ENCODE measurements at regions not wholly inside any gene's neighbourhood (a gene's known extent, or its start where the extent isn't known, plus 50 kb on each side); places are given as distances from the start of the nearest gene placed in this dataset.

DNA sequence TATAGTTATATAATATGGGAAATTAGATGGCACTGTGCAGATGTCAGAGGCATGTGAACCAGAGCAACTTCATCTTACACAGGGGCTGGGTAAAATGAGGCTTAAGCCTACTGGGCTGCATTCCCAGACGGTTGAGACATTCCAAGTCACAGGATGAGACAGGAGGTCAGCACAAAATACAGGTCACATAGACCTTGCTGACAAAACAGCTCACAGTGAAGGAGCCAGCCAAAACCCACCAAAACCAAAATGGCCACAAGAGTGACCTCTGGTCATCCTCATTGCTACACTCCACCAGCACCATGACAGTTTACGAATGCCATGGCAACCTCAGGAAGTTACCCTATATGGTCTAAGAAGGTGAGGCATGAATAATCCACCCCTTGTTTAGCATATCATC lies 479.4 kb downstream of the TLR4 start:
- DNase-seq (ENCODE audit: low read depth in 2 of 2): no peak

DNA sequence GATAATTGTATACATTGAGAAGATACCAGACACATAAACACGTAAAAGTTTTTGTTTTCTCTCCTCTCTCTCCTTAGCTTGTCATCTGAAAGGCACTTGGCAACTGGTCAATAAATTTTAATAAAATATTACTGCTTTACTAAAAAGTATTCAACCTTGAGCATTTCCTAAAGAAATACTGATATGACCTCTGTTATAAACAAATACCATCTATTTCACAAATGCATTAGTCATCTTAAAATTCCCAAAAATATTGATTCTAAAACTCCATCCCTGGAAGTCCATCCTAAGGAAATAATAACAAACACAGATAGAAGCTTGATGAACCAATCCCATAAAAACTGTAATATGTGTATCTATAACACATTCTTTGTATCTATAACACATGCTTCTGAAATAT lies 483.2 kb downstream of the TLR4 start:
- no peak for DNase-seq (ENCODE audit: low read depth in 2 of 2)

DNA sequence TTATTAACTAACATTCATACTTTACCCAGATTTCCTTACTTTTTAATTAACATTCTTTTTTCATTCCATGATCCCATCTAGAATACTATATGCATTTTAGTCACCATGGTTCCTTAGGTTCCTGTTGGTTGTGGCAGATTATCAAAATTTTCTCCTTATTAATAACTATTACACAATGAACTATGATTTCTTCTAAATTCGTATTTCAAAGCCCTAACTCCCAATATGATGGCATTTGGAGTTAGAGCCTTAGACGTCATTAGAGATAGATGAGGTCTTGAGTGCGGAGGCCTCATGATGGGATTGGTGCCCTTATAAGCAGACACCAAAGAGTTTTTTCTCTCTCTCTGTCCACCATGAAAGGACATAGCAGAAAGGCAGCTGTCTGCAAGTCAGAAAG lies 485.4 kb downstream of the TLR4 start:
- DNase-seq (ENCODE audit: low read depth in 2 of 2): no peak

DNA sequence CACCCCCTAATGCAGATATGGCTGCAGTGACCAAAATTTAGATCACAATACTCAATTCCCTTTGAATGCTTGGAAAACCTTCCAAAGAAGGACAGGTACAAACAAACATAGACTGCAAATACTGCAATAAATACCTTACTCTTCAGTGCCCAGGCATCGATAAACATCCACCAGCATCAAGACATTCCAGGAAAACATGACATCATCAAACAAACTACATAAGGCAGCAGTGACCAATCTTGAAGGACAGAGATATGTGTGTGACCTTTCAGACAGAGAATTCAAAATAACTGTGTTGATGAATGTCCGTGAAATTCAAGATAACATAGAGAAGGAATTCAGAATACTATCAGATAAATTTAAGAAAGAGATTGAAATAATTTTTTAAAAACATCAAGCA lies 488.6 kb downstream of the TLR4 start:
- DNase-seq (ENCODE audit: low read depth in 2 of 2): no peak

DNA sequence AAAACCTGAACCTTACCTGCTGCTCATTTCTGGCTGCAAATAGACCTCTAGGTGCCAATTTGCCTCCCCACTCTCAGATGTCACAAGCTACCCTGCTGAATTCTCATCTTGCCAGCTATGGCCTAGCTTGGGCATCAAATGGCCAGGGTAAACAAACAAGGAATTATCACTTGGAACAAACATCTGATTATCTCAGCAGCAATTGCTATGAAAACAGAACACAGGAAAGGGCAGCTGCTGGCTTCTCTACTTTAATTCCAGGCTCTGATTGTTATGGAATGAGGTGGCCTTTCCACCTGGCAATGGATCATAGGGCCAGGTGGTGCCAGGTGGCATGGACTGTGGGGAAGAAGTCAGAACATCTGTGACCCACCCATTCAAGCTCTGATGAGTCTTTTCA lies 505.1 kb downstream of the TLR4 start:
- no peak for DNase-seq (ENCODE audit: low read depth in 2 of 2)

DNA sequence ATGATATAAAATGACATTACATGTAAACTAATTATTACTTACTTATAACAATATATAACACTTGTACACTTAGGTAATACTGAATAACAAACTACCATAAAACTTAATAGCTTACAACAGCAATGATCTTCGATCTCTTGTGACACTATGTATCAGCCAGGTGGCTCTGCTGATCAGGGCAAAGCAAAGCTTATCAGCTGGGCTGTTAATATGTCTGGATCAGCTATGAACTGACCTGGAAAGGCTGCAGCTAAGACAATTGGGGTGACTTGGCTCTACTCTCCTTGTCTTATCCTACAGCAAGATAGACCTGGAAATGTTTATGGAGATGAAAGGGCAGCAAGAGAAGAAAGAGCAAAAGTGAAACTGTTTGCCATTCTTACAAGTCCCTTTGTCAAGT lies 511.3 kb downstream of the TLR4 start:
- no peak for DNase-seq (ENCODE audit: low read depth in 2 of 2)

DNA sequence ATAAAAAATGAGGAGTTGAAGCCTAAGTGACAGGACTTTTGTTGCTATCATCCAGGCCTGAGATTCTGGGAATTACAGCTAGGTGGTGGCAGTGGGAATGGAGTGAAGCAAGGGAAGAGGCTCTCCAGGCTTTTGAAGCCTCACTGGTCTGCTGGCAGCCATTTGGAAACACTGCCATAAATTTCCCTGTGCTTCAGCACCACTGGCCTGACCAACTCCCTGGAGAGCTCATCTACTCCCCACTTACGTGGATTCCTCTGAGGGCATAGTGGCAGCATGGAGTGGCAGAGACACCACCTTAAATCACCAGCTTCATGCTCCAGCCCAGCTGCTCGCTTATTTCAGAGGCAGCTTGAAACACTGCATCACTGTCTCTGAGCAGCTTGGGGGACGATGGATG lies 518.2 kb downstream of the TLR4 start:
- DNase-seq (ENCODE audit: low read depth in 2 of 2): no peak

DNA sequence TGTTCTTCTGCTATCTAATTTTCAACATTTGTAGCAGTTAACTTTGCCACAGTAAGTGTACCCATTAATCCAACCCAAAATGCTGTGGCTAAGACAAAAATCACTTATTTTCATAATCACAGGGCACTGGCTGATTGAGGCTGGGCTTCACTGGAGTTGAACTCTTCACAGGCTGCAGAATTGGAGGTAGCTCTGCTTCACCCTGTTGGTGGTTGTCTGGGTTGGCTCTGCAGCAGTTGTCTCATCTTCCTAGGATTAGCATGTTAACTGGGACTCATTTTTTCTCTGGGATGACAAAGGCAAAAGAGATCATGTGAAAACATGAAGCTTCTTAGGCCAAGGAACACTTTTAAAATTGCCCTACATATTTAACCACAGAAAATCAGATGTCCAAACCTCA lies 518.9 kb downstream of the TLR4 start:
- no peak for DNase-seq (ENCODE audit: low read depth in 2 of 2)

DNA sequence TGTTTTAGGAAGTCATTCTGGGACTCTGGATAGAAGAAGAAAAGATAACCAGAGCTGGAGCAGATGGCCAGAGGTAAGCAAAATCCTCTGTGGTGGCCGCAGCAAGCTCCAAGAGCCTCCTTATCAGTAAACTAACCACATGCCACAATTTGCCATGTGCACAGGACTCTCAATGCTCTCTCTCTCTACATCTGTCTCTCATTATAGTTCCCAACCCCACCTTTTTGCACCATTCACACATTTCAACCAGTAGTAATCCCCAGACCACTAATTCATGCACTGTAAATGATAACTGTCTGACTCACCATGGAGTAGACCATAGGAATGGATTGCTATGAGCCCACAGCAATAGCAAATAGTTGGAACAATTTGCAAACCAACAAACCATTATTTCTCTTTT lies 526.1 kb downstream of the TLR4 start:
- DNase-seq (ENCODE audit: low read depth in 2 of 2): no peak

DNA sequence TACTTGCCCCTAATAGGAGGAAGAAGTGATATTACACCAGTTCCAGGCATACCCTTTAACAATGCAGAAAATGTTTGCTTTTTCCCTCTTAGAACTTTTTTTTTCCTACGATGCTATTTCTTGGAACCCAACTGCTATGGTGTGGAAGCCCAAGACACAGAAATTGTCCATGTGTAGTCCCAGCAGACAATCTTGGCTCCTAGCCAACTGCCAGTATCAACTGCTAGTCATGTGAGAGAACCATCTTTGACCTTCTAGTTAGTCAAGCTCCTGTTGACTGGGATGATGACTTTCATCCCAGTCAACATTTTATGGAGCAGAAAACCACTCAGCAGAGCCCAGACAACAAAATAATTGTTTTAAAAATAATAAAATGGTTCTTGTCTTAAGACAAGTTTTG lies 532.4 kb downstream of the TLR4 start:
- DNase-seq (ENCODE audit: low read depth in 2 of 2): no peak

DNA sequence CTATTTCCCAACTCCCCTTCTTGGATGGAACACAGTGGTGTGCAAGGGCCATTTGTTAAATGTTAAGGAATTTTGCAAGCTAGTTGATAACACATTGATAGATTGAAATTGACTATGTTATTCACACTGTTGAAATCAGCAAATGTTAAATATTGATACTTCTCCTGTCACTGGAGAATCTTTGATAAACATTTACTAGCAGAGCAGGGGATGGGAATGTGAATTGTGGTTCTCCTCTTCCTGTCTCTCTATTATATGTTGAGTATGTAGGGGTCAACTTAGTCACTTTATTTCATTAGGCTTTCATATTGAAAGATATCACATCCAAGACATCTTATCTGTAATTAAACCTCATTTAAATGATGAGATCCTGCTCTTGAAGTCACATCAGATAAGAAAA lies 533.9 kb downstream of the TLR4 start:
- DNase-seq (ENCODE audit: low read depth in 2 of 2): no peak

DNA sequence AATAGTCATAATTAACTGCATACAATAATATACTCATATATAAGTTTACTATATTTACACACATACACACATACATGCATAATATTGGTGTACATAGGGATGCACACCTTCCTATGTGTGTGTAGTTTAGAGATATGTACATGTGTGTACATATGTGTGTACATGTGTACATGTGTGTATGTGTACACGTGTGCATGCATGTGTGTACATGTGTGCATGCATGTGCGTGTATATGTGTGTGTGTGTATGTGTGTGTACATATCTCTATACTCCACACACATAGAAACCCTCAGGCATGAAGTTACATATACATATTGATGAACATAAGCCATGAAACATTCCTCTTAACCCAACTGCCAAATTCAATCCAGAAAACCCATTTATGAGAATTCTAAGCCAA lies 547.8 kb downstream of the TLR4 start:
- no peak for DNase-seq (ENCODE audit: low read depth in 2 of 2)

DNA sequence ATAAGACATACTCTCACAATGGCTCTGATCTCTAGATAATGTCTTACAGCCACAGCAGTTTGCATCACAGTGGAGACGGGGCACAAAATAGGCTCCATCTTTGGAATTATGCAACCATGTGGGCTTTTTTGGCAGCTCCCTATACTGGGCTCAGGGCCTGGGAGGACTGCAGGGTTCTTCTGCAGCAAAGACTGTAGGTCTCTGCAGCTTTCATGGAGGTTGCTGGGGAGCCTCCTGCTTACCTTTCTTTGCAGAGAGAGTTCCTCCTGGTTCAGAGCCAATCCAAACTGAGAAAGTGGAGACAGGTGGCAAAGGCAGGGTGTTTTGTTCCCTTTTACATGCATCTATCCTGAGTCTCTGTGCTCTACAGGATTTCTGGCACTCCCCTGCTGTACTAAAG lies 558.0 kb downstream of the TLR4 start:
- no peak for DNase-seq (ENCODE audit: low read depth in 2 of 2)

DNA sequence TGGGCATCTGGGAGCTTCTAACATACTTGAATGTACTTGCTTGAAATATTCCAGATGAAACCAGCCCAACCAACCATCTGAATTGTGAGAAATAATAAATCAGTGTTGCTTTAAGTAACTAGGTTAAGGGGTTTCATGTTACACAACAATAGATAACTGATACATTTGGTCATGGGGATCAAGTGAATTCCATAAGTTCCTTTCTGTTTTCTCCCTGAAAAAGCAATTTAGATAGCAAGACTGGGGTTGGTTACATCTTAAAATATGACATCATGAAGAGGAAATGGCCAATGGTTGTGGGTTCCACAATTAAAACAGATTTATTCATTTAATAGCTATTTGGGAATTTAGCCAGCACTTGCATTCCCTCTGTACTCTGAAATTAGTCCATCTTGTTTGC lies 559.7 kb downstream of the TLR4 start:
- DNase-seq (ENCODE audit: low read depth in 2 of 2): no peak

DNA sequence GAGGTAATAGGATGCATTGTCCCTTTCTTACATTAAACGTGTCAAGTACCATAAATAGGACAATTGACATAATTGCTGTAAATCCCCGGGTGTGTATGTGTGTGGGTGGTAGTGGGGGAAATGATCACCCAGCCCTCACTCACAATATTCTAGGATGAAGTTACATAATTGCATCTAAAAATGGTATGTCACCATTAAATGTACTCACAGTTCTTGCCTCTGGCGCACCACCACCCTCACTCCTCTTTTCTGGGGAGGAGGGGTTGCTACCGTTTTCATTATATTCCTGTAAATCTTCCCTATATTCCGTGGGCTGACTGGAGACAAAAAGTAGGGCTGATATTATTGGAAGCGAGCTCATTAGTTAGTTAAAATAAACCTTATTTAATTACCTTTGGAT lies 563.8 kb downstream of the TLR4 start:
- DNase-seq (ENCODE audit: low read depth in 2 of 2): no peak

DNA sequence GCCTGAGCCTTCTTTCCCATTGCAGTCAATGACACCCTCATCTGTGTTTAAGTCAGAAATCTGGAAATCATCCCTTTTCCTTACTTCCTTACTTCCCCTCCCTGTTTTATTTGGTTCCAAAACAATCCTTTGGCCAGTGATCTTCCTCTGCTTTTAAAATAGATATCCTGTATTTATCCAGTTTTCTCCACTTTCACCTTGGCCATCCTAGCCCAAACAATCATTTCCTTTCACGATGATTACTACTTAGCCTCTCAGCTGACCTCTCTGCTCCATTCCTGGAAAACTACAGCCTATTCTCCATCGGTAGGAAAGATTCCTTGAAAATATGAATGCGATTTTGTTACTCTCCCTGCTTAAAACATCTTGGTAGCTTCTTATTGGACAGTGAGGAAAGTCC lies 565.4 kb downstream of the TLR4 start:
- no peak for DNase-seq (ENCODE audit: low read depth in 2 of 2)

DNA sequence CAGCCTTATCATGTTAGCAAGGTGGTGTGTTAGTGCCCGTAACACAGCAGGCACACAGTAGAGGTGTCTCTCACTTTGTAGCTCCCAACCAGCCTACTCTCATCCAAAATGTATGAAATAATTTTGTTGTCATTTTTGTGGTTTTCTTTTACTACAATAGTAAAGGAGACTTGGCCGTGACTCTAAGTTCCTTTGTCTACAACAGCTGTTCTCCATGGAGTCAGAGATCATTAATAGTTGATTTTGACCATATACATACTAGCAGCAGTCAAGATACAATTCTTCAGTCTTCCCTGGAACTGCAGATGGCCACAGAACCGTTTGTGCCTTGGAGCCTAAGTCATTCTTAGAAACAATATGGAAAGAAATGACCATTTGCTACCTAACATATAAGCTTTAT lies 567.1 kb downstream of the TLR4 start:
- no peak for DNase-seq (ENCODE audit: low read depth in 2 of 2)

DNA sequence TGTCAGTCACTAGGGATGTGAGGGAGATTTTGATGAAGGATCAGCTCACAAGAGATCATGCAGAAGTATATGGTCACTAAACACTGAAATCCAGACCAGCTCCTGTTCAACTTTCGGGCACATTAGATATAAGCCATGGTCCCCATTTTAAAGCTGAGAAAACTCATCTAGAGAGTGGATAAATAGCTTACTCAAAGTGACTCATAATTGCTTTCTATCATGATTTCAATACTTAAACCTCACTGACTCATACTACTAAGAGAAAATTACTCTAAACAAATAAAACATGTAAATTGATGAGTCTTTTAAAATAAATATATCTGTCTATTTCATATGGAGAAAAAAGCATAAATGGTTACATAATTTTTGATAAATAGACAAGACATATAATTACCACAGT lies 567.7 kb downstream of the TLR4 start:
- DNase-seq (ENCODE audit: low read depth in 2 of 2): no peak

DNA sequence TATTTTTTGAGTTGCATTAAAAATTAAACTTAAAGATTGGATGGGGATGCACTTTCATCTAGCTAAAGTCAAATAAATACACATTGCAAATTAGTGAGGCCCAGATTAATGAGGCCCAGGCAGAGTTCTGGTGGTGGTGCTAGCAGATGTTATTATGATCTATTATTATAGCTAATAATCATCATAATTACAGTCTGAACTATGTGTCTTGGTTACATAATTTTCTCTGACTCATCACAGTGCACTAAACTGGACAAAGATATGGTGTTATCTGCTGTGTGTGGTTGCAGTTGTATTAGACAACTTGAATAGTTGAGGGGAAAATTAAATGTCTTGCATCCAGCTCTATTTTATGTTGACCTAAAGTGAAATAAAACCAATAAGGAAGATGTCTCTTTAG lies 568.8 kb downstream of the TLR4 start:
- DNase-seq (ENCODE audit: low read depth in 2 of 2): no peak

DNA sequence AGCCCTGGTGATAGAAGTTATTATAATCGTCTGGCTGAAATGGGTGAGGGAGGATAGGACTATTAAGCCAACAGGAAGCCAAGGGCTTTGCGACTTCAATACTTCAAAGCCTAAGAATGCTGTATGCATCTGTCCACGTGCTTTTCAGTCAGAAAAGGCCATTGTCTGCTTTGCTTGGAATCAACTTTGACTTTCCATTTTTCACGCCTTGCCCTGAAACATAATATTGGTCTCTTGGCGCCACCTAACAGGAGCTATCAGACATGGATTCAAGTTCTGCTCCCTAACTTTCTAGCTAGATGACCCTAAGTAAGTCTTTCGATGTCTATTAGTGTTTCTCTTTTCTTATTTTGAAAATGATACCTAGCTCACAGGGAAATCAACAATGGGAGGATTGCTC lies 572.6 kb downstream of the TLR4 start:
- no peak for DNase-seq (ENCODE audit: low read depth in 2 of 2)

DNA sequence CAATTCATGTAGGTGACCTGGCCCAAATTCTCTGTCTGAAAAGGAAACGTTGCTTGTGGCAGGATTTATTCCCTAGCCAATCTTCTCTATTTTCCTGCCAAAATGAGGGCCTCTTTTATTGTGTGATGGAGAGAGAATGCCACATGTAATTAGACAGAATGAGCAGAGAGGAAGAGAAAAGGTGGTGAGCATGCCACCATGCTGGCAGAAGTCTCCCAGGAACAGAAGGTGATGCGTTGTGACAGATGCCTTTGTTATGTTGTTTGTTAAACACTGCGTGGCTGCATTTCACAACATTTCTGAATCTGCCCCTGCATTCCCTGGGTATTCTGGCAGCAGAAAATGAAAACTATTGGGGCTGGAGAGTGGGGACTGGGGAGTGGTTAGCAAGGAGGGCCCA lies 577.6 kb downstream of the TLR4 start:
- no peak for DNase-seq (ENCODE audit: low read depth in 2 of 2)

DNA sequence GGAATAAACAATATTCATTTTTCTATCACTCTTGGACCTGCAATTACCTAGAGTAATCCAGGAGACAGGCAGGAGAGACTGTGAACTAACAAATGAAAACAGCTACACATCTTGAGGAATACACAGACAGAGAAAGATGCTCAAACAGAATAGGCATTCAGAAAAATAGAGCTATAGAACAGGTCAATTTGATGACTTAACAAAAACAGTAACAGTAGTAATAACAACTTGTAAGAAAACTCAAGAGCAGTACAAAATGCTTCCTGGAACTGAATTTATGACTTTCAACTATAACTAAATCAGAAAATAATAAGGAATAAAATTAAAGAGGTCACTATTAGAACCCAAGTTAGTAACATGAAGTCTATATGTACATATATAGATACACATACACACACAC lies 579.3 kb downstream of the TLR4 start:
- DNase-seq (ENCODE audit: low read depth in 2 of 2): no peak

DNA sequence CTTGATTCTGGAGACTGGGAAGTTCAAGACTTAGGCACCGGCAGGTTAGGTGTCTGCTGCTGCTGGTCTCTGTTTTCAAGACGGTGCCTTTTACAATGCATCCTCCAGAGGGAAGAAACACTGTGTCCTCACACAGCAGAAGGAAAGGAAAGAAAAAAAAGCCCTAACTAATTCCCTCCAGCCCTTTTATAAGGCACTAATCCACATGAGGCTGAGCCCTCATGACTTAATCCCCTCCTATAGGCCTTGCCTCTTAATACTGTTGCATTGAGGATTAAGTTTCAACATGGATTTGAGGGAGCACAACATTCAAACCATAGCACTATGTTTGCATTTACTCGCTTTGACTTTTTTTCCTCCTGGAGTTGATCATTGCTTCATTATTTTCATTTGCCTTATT lies 585.9 kb downstream of the TLR4 start:
- no peak for DNase-seq (ENCODE audit: low read depth in 2 of 2)

DNA sequence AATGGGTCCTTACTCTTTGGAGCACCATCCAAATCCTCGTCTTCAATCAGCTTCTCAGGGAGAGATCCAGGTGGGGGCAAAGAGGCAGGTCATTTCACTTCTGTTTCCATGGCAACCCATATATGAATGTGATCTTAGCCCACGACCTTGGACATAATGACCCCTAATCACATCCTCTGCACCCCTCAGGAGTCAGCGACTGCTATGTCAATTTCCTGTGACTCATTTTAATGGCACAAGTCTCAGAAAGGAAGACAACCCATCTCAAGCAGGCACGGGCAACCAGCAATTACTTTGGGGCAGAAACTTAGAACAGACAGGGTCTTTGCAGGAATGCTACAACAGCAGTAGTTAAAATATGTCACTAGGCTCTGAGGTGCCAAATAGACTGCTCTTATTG lies 591.2 kb downstream of the TLR4 start:
- no peak for DNase-seq (ENCODE audit: low read depth in 2 of 2)

DNA sequence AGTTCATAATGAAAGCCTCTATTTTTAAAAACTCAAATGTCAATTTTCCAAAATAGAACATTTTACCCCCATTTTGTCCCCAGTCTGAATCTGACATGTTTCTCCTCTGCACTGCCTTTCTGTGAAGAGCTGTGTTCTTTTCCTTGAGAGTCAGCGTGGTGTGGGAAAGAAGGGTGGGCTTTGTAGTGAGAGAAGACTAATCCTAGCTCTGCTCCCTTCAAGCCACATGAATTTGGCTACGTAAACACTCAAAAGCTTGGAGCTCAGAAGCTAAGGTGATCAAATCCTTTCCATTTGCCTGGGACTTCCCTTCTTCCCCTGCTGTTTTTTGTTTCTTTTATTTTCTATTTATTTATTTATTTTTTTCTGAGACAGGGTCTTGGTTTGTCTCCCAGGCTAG lies 598.5 kb downstream of the TLR4 start:
- DNase-seq (ENCODE audit: low read depth in 2 of 2): no peak
